WTC11 (cell line): ENCODE measurements at regions not wholly inside any gene's neighbourhood (a gene's known extent, or its start where the extent isn't known, plus 50 kb on each side); places are given as distances from the start of the nearest gene placed in this dataset.
"Not testable (repeated sequence)": the region's sequence is repeated elsewhere in the genome, so short reads cannot be mapped to it uniquely, and the experiment has no call there.

Experiments used
- CBFB ChIP-seq: sonication (generic); formaldehyde crosslinking; IDR thresholded peaks from 2 replicates; pipeline ENCODE4 v1.8.1; 2022; ENCODE audit warnings: mild to moderate bottlenecking, low read depth, missing genetic modification reagents
- CTCF ChIP-seq: fragments of 200-600 bp; IDR thresholded peaks from 2 replicates; pipeline ENCODE4 v1.8.0; 2022; ENCODE audit warnings: antibody characterized with exemption
- FOXP4 ChIP-seq: sonication (generic); formaldehyde crosslinking; IDR thresholded peaks from 2 replicates; pipeline ENCODE4 v1.8.0; 2022; ENCODE audit warnings: mild to moderate bottlenecking, missing genetic modification reagents
- NR3C1 ChIP-seq: sonication (generic); formaldehyde crosslinking; conservative IDR thresholded peaks from 2 replicates; pipeline ENCODE4 v1.8.1; 2023; ENCODE audit warnings: low read depth, mild to moderate bottlenecking, missing genetic modification reagents

- TF ChIP-seq FOXP4 (CRISPR knock-in tag); NR3C1 (CRISPR knock-in tag); CTCF; CBFB (CRISPR knock-in tag): not testable (repeated sequence)
These were observed 83.9 kb downstream of the GEMIN8 start for GRCh38 chrX:13945787-13946186.
